Activated T-cell treated with anti-CD3 and anti-CD28 coated beads for 24 hours (primary cell): ENCODE measurements at regions not wholly inside any gene's neighbourhood (a gene's known extent, or its start where the extent isn't known, plus 50 kb on each side); places are given as distances from the start of the nearest gene placed in this dataset.

Experiments used
- DNase-seq: peaks from one replicate; pipeline ENCODE4 v3.0.0-alpha.2; 2020; ENCODE audit warnings: low read depth

DNA sequence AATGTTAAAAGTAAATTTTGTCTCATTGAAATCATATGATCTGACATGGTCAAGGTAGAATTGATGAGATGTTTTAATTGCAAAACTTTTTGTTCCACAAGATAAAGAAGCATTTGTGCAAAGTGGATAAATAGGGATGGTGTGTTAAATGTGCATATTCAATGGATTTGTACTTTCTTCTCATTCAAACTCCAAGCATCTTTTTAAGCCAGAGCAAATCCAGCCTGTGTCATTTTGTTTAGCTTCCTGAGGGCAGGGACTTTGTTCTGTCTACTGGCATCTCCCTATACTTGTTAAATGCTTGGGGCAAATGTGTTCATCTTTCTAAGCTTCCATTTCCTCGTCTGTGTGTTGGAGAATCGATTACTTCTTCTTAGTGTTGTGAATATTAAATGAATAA is 200.3 kb downstream of the SLIT2 start:
- no peak for DNase-seq

DNA sequence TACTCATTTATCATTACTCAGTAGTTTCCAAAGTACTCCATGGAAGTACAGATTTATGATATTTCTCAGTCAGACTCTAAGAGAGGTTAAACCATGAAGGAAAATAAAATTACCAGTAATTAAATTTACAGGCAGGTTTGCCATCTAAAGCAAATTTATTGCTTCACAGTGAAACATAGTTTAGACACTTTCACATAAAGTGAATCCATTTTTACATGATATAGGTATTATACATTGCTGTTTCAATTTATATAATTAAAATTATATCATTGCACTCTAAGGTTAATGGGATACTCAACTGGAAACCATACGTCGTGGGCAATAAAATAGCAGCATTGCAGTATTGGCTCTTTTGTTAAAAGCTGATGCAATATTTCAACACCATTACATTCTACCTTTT is 202.8 kb downstream of the SLIT2 start:
- DNase-seq: no peak

DNA sequence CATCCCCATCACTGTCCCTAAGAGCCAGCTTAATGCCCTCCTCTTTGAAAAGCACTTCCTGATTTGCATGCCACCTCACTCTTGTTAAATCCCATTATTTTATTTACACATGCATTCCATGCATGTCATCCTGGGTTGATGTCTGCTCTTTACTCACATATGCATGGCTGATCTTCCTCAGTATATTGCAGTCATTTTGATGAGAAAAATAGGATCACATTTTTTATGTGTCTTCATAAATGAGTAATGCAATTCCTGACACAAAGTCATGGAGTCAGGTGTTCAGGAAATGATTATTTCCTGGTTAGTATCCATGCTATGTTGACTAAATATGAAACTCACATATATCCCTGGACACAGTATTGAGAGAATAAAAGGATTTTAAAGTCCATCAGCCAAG is 204.7 kb downstream of the SLIT2 start:
- no peak for DNase-seq

DNA sequence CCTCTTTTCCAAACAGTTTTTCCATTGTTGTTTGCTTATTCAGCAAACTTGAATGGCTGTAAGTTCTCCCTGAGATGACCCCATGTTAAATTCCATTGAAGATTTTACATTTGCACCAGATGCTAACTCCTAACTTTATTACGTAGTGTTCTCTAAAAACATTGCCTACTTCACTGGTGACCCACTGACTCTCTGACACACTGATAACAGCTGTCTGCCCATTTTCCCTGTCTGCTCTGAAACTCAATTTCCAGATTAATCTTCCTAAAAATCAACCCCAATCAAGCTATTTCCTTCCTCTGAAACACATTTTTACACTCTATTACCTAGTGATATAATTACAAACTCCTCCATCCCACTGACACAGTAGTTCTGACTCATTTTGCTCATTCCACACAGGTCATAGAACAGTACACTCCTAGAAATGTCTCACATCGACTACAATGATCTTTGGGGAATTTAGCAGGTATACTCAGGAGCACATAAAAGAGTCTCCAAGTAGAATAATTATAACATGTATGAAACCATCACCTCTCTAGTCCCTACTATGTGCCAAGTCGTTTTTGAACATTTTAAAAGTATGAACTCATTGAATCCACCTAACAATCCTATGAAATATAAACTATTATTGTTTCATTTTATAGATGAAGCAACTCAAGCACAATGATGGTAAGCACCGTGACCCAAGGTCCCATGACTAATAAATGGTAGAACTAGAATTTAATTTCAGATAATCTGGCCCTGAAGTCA is 210.9 kb downstream of the SLIT2 start:
- no peak for DNase-seq

DNA sequence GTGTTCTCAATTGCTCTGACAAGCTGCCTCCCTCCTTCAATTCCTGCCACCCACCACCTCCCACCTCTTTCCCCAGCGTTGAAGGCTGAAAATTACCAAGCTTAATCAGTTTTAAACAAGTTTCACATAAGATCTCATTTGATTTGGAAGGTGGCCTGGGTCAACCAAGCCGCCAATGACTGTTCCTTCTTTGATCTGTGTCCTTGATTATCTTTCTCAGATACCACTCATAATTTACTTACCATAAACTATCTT is 211.4 kb downstream of the SLIT2 start:
- DNase-seq: no peak

DNA sequence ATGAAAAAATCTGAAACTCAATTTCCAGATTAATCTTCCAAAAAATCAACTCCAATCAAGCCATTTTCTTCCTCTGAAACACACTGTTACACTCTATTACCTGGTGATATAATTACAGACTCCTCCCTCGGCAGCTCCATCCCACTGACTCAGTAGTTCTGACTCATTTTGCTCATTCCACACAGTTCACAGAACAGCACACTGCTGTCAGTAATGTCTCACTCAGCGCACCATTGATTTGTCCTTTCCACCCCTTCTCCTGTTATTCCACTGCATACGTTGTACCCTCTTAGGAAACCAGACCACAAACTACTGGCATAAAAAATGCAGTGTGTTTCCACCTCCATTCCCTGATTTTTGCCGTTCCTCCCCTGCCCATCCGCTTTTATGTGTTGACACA is 212.7 kb downstream of the SLIT2 start:
- DNase-seq: no peak

DNA sequence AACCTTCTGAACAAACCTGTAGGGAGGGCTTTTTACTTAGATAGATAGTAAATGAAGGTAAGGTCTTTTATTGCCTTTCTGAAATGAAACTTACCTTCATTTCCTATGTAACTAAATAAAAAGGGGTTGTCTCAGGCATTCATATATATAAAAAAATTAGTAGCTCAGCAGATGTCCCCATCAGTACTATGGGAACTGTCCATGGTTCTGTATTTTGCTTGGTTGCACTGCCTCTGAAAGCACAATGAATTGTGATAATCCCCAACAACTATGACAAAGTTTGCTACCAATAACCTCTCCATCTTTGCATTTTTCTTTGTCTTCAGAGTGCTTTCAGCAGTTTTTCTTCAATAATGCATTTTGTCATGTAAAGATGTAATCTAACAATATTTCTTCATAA is 222.4 kb downstream of the SLIT2 start:
- no peak for DNase-seq

DNA sequence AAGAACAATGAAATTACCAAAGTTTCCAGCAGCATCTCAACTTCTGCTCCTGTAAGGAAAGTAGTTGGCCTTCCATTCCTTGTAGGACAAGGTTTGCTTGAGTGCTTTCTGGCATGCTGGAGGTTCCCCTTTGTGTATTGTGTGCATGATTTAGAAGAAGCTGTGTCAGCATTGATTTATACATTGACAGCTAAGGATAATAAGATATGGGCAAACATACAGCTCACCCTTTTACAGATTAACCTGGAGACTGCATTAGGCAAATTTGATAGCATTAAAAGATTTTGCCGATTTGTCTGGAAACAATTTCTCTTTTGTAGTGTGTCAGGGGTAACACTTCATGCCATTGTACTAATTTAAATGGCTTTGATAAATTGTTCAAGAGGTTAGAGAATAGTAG is 221.8 kb upstream of the PACRGL start:
- DNase-seq: no peak

DNA sequence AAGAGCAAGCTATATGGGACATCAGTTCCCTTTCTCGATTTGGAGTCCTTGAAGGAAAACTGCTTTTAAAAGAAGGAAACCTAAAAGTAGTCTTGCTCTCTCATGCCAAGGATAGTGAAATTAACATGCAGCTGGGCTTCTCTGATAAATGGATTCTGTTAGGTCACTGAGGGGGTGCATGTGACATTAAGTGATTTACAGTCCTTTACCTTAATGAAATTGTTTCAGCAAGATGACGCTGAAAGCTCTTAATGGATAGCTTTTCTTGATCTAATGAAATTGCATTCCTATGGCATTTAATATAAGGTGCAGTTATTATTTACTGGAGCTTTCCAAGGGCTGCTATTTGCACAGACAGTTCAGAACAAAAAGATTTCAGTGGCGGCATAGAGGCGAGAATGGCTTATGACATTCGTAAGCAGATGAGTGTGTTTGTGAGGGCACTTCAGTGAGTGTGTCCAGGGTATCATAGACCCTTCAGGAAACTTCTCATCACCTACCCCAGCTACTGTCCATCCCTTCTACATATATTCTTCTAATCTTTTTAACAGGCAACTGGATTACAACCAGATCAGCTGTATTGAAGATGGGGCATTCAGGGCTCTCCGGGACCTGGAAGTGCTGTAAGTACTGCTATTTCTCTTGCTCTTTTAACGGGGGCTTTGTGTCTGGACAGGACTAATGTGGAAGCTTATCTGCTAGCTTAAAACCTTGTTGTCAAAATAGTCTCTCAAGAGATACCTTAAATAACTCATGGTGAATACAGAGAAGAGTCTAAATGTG is 219.9 kb upstream of the PACRGL start:
- DNase-seq: no peak

DNA sequence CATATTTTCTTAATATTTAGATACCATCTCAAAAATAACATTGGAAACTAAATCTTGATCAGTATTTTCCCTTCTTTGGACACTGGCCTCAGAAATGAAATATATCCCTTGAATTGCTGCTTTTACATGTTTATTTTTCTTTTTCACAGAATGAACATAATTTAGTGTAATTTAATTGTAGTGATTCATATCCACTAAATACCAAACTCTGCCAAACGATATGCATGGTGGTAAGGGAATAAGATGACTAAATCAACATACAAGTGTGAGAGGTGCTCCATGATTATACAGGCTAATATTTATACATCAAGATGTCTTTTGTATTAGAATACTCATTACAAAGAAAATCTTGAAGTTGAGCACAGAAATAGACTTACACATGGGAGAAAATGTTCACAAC is 216.8 kb upstream of the PACRGL start:
- DNase-seq: no peak

DNA sequence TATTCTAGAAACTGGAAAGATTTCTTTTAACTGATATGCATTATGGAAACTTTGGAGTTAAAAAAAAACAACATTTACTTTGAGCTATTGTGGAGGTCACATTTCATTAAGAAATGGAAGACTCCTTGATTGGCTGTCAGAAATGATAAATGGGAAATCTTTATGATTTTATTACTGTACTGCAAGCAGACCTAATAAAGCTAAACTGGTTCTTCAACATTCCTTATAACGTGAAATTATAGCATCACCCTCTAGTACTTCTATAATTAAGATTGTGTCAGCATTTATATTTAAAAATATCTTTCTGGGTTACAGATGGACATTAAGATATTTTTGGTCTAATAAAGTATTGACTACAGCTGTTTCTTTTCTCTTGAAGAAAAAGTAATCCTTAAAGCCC is 213.8 kb upstream of the PACRGL start:
- DNase-seq: no peak

DNA sequence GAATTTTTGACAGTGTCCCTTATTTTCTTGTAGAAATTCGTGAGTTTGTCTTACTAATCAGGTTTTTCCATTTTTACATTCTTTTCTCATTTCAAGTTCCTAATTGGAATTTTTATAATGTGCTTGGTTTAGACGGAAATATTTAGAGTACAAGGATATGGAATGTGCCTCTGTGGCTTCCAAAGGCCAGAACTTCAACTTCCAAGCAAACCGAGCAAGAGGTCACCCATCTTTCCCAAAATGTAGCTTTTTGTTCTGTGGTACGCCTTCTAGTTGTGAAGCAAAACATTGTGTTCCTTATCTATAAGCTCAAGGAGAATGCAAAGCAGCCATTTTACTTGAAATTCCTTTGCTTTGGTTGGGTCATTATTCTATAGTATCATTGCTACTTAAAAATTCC is 212.8 kb upstream of the PACRGL start:
- DNase-seq: no peak

DNA sequence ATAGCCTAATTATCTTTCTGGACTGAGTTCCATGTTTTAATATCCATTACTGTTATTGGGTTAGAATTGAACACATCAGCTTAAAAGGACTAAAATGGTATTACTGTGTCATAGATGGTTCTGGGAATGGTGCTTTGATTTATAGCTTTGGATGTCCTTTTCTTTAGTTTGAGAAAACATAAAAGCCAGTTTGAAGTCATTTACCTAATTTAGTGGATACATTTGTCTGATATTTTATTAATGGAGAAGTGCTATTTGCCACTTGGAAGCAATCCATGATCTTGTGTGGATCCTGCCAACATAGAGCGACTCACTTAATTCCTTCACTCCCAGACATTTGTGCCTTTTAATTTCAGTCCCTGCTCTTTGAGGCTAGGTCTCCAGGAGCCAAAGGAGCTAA is 212.4 kb upstream of the PACRGL start:
- no peak for DNase-seq

DNA sequence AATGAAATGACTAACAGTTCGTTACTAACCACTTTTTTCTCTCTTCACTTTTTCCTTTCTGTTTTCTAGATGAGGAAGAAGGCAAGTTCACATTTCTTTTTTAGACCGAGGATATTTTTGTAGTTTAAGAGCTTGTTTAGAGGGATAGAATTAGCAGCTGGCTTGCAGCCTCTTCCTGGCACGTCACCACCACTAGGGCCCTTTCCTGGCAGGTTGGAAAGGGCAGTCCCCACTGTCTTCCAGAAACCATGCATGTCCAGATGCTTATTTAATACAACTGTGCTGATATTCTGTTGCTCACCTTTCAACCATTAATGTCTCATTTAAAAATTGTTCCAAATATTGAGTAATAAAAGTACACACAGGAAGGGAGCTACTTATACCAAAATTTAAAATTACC is 209.5 kb upstream of the PACRGL start:
- no peak for DNase-seq

DNA sequence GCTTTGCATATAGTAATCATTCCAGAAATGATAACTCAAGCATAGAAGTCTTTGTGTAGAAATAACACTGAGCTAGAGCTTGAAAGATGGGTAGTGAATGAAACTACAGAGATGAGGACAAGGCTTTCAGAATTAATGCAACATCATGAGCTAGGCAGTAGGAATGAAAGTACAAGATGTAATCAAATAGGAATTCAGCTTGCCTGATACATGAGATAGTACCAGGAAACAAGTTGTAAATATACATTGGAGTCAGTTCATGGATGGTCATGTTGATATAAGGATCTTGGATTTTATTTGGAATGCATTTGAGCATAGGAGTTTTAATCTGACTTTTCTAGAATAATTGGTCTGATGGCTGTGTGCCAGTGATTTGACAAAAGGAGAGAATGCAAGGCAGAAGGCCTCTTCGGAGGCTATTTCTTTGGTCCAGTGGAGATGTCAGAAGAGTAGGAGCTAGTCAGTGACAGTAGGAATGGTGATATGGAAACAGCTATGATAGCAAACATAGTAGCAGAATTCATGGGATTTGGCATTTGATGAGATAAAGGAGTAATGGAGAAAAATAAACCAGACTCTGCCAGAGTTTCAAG is 206.4 kb upstream of the PACRGL start:
- no peak for DNase-seq

DNA sequence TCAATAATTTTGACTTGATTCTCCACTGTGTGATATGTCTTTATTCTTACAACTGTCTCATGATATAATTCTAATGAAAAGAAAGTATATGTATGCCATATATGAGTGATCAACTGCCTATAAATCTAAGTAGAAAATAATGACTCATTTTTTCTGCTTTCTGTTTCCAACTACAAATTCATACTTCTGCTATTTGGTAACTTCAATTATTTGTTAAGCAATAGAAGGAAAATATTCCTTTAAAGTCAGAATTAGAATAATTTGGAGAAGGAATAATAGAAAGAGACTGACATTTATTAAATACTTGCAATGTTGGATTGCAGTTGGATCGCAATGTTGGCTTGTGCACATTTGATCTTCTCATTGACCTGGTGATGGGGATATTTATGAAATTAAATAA is 204.2 kb upstream of the PACRGL start:
- DNase-seq: no peak

DNA sequence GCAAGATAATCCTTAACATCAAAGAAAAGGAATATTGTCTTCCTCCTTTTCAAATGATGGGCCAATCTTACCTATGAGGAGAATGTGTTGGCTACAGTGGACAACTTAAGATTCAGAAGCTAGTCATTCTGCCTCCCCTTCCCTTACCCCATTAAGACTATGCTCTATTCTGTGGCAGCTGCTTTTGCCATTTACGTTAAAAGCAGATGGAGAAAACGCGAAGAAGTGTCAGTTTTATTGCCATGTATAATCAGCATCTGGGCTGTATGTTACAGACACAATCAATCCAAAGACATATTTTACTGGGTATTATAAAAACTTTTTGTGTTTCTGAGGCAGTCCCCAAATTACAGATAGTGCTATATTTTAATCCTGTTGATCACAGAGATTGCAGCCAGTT is 196.1 kb upstream of the PACRGL start:
- DNase-seq: no peak

DNA sequence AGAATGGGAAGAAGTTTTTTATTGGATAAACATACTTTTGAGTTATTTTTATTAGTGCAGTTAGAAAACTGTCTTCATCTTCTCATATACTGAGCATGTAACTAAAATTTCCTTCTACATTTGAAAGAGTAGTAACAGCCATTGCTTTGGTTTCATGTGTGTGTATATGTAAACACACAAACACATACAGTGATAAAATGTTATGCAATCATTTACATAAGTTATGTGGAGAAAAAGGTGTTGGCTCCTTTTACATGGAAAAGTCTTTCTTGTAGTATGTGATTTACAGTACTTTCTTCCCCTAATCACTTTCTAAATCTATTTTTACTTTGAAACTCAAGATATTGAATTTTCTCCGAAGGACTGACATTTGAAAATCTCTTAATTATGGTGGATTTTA is 194.3 kb upstream of the PACRGL start:
- no peak for DNase-seq

DNA sequence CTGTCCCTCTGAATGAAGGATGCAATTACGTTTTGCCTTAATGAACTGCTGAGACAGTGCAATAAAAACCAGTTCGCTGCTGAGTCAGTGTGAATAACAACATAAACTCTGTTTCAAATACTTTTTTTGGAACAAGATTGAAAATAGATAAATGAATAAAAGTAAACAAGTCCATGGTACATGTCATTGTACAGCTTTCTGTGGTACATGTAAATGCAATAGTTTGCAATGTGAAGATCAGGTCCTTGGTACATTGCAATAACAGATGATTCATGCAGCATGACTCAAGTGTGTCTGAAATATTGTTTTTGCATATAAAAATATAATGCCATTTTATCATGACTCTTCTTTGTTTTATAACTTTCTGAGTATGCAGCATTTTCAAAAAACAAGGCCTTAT is 193.4 kb upstream of the PACRGL start:
- DNase-seq: no peak

DNA sequence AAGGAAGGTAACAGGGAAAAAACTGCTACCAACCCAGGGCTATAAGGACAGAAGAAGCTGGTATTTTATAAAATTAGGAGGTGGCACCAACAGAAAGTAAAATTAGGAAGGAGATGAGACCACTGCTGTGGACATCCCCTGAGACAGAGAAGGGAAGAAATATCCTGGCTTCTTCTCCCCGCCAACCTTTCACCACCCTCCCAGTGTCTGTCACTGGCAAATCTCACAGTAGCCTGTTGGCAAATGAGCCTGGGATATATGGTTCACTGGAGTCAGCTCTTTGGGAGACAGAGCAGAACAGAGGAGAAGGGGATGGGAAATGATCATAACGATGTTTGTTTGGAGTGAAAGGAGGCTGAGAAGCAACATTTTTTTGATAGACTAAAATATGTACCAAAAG is 190.9 kb upstream of the PACRGL start:
- DNase-seq: no peak

DNA sequence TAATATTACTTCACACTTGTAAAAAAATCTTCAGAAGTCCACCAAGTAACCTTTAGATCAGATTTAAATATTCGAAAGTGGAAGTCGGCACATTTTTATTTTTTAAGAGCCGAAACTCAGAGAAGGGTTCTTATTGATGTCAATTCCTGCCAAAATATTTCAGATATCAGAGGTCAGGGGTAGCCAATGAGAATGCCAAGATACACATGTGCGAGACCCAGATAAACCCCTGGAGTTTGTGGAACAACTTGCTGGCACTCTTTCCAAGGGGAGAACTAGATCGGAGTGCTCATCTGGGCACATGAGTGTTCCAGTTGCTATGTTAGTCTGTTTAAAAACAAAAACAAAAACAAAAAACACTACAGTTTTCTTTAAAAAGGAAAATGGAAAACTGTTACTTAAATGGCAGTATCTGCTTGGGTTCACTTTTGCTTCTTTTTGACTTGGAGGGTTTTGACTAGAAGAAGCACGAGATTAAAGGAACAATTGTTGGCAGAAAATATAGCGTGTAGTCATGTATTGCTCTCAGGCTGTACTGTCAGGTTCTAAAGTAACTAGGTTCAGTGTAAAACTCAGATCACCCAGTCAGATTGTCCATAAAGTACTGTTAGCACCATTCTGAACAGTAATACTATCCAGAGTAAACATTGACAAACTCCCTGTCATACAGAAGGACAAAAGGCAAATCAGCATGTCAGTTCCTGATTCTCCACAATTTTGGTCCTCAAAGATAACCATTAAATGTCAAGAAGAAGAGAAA is 188.0 kb upstream of the PACRGL start:
- no peak for DNase-seq

DNA sequence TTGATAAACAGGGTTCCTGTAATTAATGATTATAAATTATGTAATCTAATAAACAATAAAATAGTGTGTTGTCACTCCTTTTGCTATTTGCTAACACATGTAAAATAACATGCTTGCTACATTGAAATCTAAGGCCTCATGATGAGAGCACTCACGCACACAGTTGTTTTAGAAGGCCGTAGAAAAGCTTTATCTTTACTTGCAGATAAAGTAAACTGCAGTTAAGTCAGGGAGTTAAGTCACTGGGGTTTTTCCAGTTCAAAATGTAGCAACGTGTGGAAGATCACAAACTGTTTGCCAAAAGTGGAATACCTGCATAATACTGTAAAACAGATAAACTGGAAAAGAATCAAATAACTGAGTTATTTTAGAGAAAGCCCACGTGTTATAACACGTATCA is 187.3 kb upstream of the PACRGL start:
- DNase-seq: no peak

DNA sequence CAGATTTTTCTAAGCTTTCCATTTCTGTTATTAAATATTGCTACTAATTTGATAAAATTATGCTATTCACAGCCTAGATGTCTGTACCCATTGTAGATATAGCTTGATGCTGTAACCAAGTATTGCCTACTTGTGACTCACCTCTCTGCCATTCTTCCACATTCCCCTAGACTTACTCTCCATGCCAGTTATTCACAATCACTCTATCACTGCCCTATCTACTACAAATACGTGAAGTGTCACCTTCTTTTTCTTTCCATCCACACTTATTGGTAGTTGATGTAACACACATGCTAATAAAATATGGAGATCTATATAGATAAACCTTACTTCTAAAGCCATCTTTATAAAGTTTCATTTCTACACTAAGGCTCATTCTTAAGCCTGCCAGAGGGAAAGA is 179.4 kb upstream of the PACRGL start:
- DNase-seq: no peak
